AG08395 (cell line): ENCODE measurements at regions not wholly inside any gene's neighbourhood (a gene's known extent, or its start where the extent isn't known, plus 50 kb on each side); places are given as distances from the start of the nearest gene placed in this dataset.
A peak's percentile ranks its signal among the peaks of the same experiment; 100 is the strongest.
"Not testable (repeated sequence)": the region's sequence is repeated elsewhere in the genome, so short reads cannot be mapped to it uniquely, and the experiment has no call there.

ENCODE experiments used
- DNase-seq: peaks from one replicate; pipeline ENCODE4 v3.0.0; 2012; ENCODE audit warnings: mixed read lengths, low spot score

DNA sequence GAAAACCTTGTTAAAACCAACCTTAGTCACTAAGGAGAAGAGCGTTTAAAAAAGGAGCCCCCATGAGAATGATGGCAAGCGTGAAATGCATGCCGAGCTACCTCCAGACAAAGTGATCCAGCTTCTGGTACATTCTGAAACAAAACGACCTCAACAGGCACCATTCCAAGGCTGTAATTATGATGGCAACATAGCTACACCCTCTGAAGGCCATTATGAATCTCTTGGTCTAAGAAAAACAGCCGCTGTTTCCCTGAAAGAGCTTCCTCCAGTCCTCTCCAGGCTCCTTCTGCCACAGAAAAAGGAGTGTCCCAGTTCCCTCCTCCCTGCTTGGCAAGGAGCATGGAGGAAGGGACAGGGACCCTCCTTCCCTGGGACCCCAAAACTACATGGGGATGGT lies 50.0 kb upstream of the ABLIM1 start:
- no peak for DNase-seq

GRCh38 chr10:114708717-114709335 lies 50.8 kb upstream of the ABLIM1 start:
- DNase-seq, result peak; percentile 47

GRCh38 chr10:114709984-114710383 lies 51.9 kb upstream of the ABLIM1 start:
- peak; percentile 6 for DNase-seq

GRCh38 chr10:114711176-114711868 lies 53.2 kb upstream of the ABLIM1 start:
- DNase-seq, result no peak

DNA sequence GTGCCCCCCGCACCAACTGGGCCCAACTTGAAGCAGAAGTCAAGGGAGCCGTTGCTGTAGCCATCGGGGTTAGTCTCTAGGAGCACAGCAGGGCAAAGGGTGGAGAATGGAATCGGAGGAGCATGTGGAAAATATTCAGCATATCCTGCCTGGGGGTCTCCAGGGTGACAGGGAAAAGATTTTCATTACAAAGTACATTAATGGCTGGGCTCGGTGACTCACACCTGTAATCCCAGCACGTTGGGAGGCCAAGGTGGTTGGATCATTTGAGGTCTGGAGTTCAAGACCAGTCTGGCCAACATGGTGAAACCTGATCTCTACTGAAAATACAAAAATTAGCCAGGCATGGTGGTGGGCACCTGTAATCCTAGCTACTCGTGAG lies 53.8 kb upstream of the ABLIM1 start:
- DNase-seq, result no peak

GRCh38 chr10:114713525-114714090 lies 55.5 kb upstream of the ABLIM1 start:
- no peak for DNase-seq

- DNase-seq, result peak; percentile 25
Observed at GRCh38 chr10:114714281-114714741, 56.2 kb upstream of the ABLIM1 start.

DNA sequence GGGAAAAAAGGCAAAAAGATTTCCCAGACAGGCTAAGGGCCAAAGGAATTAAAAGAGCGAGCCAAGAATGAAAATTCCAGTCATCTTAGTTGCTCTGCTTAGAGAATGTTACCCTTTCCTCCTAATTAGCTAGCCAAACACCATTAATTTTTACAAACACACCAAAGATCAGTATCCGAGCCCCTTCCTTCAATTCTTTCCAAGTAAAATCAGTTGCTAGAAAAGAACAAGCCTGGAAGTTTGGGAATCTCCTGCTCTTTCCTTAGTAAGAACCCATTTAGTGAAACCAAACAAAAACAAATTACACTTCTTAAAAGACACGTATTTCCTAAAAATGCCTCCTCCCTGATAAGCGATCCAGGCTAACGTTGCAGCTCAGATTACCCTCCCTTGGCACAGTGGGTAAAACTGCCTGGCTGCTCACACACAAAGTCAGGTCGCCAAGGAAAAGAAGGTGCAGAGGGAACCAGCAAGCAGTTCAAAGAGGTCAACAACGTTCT lies 57.1 kb upstream of the ABLIM1 start:
- DNase-seq, result peak; percentile 39

DNA sequence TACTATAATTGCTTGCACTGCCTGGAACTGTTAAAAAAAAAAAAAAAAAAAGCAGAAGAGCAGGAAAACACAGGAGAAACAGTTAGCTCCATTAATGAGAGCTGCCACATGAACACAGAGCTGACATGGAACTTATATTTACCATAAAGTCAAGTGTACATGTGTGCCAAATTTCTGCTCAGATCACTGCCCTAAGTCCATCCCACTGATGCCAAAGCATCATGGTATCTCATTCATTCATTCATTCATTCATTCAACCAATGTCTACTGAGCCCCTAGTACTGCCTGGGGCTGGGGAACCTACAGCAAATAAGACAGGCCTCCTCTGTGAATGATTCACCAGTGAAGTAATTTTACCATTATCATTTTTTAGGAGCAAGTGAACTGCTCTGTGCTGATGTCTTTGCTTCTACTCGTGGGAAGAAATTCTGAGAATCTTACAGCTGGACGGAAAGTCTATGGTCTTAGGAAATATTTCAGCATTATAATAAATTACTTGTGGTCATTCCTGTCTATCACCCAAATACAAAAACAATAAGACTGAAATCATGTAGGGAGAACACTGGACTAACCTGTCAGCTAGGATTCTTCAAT lies 58.8 kb upstream of the ABLIM1 start:
- DNase-seq, result no peak

GRCh38 chr10:114717881-114718280 lies 59.8 kb upstream of the ABLIM1 start:
- DNase-seq, result not testable (repeated sequence)

DNA sequence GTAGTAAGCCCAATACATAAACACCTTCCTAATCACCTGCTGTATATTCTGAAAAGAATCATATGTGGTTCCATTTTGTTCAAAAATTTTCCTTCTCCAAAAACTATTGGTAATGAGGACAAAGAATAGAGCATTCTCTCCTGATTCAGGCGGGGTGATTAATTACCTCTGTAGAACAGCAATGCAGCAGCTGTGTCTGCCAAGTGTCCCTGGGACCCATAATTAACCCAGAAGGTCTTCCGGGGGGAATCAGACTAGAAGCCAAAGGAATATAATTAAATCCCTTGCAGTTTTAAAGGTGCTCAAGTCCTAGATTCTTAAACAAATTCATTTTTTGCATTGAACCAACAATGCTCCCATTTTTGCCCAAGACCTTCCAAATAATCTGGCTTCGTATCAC lies 60.3 kb upstream of the ABLIM1 start:
- DNase-seq, result no peak

GRCh38 chr10:114719311-114719710 lies 61.2 kb upstream of the ABLIM1 start:
- DNase-seq, result no peak

DNA sequence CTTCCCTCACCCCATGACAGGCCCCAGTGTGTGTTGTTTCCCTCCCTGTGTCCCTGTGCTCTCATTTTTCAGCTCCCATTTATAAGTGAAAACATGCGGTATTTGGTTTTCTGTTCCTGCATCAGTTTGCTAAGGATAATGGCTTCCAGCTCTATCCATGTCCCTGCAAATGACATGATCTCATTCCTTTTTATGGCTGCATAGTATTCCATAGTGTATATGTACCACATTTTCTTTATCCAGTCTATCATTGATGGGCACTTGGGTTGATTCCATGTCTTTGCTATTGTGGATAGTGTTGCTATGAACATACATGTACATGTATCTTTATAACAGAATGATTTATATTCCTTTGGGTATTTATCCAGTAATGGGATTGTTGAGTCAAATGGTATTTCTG lies 61.9 kb upstream of the ABLIM1 start:
- DNase-seq, result not testable (repeated sequence)

DNA sequence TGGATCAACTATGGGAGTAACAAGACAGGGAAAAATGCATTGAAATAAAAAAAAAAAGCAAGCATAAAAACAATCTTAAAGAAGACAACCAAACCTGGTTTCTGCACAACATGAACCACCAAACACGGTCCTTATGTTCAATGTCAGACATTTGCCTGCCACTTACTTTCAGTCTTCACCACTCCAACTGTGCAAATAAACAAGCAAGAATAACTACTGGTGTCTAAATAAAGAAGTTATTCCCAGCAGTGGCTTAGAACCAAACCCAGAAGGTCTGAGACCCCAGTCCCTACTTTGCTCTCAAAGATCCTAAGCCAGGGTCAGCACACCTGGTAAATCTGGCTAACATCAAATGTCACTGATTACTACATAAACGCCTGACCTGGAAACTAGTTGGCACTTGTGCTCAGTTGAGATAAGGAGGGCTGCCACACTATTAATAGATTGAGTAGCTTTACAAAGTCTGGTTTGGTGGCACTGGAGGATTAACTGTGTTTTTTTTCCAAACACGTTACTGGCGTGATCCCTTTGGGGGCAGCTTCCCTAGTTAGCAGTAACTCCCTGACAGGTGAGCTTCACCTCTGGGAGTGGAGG lies 62.7 kb upstream of the ABLIM1 start:
- no peak for DNase-seq

DNA sequence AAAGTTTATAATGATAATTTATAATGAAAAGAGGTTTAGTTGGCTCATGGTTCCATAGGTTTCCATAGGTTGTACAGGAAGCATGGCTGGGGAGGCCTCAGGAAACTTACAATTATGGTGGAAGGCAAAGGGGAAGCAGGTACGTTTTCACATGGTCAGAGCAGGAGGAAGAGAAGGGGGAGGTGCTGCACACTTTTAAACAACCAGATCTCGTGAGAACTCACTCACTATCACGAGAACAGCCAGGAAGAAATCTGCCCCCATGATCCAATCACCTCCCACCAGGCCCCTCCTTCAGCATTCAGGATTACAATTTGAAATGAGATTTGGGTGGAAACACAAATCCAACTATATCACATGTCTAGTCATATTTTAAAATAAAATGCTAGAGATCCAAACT lies 64.1 kb upstream of the ABLIM1 start:
- not testable (repeated sequence) for DNase-seq

DNA sequence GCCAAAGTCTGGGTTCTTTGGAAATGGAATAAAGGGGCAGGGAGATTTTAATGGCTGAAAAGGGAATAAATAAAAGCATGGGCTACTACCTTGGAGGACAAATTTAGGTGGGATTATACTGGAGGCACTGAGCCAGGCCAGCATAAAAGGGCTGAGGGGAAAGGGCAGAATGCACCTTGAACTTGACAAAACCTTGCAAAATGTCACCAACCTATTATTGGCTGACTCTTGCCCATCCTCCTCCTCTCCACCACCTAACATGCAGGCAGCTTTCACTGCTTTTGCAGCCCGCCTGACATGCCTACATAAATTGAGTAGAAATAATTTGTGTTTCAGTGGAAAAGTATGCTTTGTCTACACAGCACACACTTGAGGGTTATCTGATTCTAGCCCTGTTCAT lies 65.3 kb upstream of the ABLIM1 start:
- no peak for DNase-seq

DNA sequence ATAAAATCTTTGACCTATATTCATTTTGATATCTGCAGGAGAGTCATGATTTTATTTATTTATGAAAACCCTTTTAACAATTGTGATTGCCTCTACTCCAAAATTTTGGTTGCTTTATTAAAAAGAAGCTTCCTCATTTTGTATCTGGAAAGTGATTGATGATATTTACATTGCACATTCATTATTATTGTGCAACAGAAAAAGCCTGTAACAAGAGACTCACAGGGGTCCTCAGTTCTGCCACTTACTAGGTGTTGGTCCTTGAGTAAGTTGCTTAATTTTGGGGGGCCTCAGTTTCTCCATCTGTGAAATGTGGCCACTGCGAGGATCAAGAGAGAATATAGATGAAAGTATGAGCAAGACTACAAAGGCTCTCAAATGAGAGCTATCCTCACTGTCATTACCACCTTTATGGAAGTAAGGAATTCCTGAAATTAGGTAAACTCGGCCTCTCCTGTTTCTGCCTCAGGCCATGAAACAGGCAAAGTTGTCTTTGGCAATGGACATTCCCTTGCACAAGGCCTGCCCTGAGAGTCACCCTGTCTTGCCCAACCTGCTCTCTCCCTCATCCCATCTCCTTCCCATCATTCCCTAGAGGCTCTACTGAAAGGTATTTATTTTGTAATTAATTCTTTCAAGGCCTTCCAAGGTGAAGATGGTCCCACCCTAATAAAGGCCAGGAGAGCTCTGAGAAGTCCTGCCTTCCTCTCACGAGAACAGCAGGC lies 66.1 kb upstream of the ABLIM1 start:
- no peak for DNase-seq

- DNase-seq, result no peak
Observed at GRCh38 chr10:114724716-114725106, 66.6 kb upstream of the ABLIM1 start.

DNA sequence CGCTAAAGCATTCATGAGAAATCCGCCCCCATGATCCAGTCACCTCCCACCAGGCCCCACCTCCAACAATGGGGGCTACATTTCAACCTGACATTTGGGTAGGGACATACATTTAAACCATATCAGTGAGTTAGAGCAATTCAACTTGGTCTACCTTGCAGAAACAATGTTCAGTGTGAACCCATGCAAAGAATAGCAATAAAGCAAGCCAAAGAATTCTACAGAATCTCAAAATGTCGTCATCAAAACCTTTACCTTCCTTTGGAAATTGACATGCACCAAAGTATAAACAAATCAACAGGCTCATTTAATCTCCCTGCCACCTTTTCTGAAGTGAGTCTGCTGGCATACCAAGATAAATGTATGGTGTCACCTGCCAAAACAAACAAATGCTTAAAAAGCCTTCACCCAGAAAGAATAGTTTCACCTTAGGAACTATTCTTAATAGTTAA lies 68.8 kb upstream of the ABLIM1 start:
- no peak for DNase-seq

- DNase-seq, result no peak
Observed at GRCh38 chr10:114728325-114728724, 70.2 kb upstream of the ABLIM1 start.

DNA sequence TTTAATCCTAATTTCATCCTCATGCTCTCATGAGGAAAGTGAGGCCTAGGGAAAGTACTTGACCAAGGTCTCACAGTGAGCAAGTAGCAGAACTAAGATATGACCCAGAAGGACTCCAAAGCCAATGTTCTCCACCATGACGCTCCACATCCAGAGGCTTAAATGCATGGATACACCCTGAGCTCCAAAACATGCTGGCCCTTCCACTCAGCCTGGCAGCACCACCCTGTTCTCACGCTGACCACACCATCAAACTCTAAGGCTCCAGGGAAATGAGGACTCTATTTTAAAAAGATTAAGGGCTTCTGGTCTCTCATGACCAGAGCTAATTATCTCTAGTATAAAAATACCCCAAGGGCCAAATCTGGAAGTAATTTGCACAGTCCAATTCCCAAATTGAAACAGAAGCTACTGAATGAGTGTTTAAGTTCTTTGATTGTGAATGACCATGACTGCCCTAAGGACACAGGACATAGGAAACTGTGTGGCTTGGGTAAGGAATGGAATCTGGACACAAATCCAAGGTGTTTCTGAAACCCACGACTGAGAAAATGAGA lies 71.1 kb upstream of the ABLIM1 start:
- no peak for DNase-seq

DNA sequence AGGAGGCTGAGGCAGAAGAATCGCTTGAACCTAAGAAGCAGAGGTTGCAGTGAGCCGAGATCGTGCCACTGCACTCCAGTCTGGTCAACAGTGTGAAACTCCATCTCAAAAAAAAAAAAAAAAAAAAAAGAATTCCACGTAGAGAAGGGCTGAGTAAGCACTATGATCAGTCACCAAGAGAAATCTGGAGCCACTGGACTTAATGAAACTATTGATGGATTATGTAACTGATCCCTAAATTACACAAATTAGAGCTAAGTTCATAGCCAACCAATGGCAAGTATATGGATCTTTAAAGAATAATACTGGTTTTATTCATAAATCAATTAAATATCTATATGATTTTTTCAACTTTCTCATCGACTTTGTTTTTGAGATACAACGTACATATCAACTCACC lies 72.2 kb upstream of the ABLIM1 start:
- no peak for DNase-seq
